ENCODE measurements at regions not wholly inside any gene's neighbourhood (a gene's known extent, or its start where the extent isn't known, plus 50 kb on each side); places are given as distances from the start of the nearest gene placed in this dataset.

GRCh38 chr18:71020342-71021029 is 731.6 kb downstream of the SOCS6 start:
- no peaks in the 10 kb centered on the region for H3K36me3 ChIP-seq
- TF ChIP-seq EP300 (IDR thresholded peaks at IDR 0.05) (no peak), POLR2A (IDR thresholded peaks at IDR 0.05) (no peak), CTCF (IDR thresholded peaks at IDR 0.05) (no peak), POLR2AphosphoS5 (IDR thresholded peaks at IDR 0.05) (no peak)
- H3K9me3 ChIP-seq: peaks cover 3% of the 10 kb centered on the region
- H3K27me3 ChIP-seq: no peaks in the 10 kb centered on the region
- no peaks in the 10 kb centered on the region for H3K4me1 ChIP-seq
- no peak overlapping the region for H3K4me3 ChIP-seq
- no peak for DNase-seq (ENCODE audit: low spot score in 2 of 2)
- H3K27ac ChIP-seq: no peak overlapping the region
- WGBS: 80% methylated on average over 3 of the region's 3 CpGs

- Histone ChIP-seq H3K27ac (no peak overlapping the region), H3K4me3 (no peak overlapping the region), H3K4me1 (no peaks in the 10 kb centered on the region), H3K9me3 (no peaks in the 10 kb centered on the region), H3K27me3 (no peaks in the 10 kb centered on the region), H3K36me3 (no peaks in the 10 kb centered on the region)
- no peak for DNase-seq (ENCODE audit: low spot score in 2 of 2)
- TF ChIP-seq CTCF (IDR thresholded peaks at IDR 0.05) (no peak), POLR2AphosphoS5 (IDR thresholded peaks at IDR 0.05) (no peak), EP300 (IDR thresholded peaks at IDR 0.05) (no peak), POLR2A (IDR thresholded peaks at IDR 0.05) (no peak)
Measured at GRCh38 chr18:71018816-71019215, 730.0 kb downstream of the SOCS6 start.

DNA sequence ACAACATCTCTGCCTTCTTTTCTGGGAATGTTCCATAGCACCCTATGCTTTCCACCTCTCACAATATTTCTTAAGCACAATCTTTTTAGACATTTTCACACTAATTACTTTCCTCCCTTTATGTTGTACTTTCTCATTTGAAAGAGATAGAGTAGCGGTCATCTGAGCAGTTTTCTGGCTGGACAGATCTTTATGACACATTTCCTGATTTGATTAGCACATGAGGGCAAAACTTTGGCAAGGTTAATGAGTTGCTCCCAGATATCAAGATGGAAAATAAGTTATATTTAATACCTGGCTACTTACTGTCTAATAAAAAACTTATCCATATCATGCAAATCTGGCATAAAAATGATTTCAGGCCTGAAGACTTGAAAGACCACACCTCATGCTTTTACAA is 723.9 kb downstream of the SOCS6 start:
- H3K27me3 ChIP-seq: no peaks in the 10 kb centered on the region
- 93% methylated on average over 1 of the region's 1 CpG for WGBS
- no peak for DNase-seq (ENCODE audit: low spot score in 2 of 2)
- no peaks in the 10 kb centered on the region for H3K36me3 ChIP-seq
- H3K4me3 ChIP-seq: no peak overlapping the region
- TF ChIP-seq POLR2A (IDR thresholded peaks at IDR 0.05) (no peak), POLR2AphosphoS5 (IDR thresholded peaks at IDR 0.05) (no peak)
- H3K27ac ChIP-seq: no peak overlapping the region
- no peaks in the 10 kb centered on the region for H3K4me1 ChIP-seq
- no peaks in the 10 kb centered on the region for H3K9me3 ChIP-seq

DNA sequence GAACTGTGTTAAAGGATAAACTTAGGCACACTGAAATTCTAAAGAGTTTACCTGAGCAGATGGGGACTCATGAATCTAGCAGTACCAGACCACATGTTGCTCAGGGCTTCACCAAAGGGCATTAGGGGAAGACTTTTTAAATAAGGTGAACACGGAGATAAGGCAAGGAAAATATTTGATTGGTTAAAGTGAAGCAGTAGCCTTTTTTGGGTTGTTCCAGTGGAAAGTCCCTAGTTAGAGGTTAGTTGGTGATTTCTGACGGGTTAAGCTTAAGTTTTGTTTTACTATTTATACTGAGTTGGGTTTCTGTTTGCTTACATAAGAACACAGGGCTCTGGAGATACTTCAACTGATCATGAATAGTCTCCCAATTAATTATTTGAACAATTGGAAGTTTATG is 722.5 kb downstream of the SOCS6 start:
- H3K36me3 ChIP-seq: no peaks in the 10 kb centered on the region
- no peak overlapping the region for H3K4me3 ChIP-seq
- no peak overlapping the region for H3K27ac ChIP-seq
- WGBS: 58% methylated on average over 2 of the region's 2 CpGs
- H3K4me1 ChIP-seq: no peaks in the 10 kb centered on the region
- no peak for DNase-seq (ENCODE audit: low spot score in 2 of 2)
- no peaks in the 10 kb centered on the region for H3K9me3 ChIP-seq
- H3K27me3 ChIP-seq: no peaks in the 10 kb centered on the region
- no peak for TF ChIP-seq POLR2AphosphoS5 (IDR thresholded peaks at IDR 0.05)
- TF ChIP-seq EP300 (IDR thresholded peaks at IDR 0.05): no peak
- no peak for TF ChIP-seq CTCF (IDR thresholded peaks at IDR 0.05)
- TF ChIP-seq POLR2A (IDR thresholded peaks at IDR 0.05): no peak

- no peak for DNase-seq (ENCODE audit: low spot score in 2 of 2)
- no peak overlapping the region for H3K4me3 ChIP-seq
- H3K27me3 ChIP-seq: no peaks in the 10 kb centered on the region
- no peak overlapping the region for H3K27ac ChIP-seq
- WGBS: 70% methylated on average over 3 of the region's 3 CpGs
- TF ChIP-seq POLR2AphosphoS5 (IDR thresholded peaks at IDR 0.05): no peak
- TF ChIP-seq CTCF (IDR thresholded peaks at IDR 0.05): no peak
- TF ChIP-seq POLR2A (IDR thresholded peaks at IDR 0.05): no peak
- TF ChIP-seq EP300 (IDR thresholded peaks at IDR 0.05): no peak
- H3K9me3 ChIP-seq: no peaks in the 10 kb centered on the region
- no peaks in the 10 kb centered on the region for H3K4me1 ChIP-seq
- H3K36me3 ChIP-seq: no peaks in the 10 kb centered on the region
Measured at GRCh38 chr18:71008257-71008656, 719.4 kb downstream of the SOCS6 start.

DNA sequence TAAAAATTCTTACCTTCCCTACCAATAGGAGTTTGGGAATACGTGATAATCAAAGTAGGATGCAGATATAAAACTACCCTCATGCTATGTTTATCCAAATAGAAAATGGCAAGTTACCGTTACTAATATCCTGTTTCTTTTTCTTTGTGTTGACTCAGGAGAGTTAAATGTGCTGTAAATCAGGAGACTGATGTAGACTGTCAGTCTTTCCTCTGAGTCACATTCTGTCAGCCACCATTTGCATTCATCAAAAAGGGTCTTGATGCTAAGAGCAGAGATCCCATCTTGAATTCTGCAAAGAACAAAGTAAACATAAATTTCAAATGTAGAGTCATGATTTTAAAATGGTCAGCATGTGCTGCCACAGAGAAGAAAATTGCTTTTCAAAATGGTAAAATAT is 712.8 kb downstream of the SOCS6 start:
- Histone ChIP-seq H3K9me3 (no peaks in the 10 kb centered on the region), H3K4me1 (no peaks in the 10 kb centered on the region), H3K27ac (no peak overlapping the region), H3K4me3 (no peak overlapping the region), H3K27me3 (no peaks in the 10 kb centered on the region), H3K36me3 (no peaks in the 10 kb centered on the region)
- WGBS: 61% methylated on average over 2 of the region's 2 CpGs
- DNase-seq (ENCODE audit: low spot score in 2 of 2): no peak
- no peak for TF ChIP-seq CTCF (IDR thresholded peaks at IDR 0.05)
- no peak for TF ChIP-seq EP300 (IDR thresholded peaks at IDR 0.05)
- no peak for TF ChIP-seq POLR2A (IDR thresholded peaks at IDR 0.05)

Measured in suprapubic skin (tissue), 4 donors.